K562 (cell line): ENCODE measurements at regions not wholly inside any gene's neighbourhood (a gene's known extent, or its start where the extent isn't known, plus 50 kb on each side); places are given as distances from the start of the nearest gene placed in this dataset.

ENCODE experiments used
- ATAC-seq: fragments of 200-7000 bp; cut with Tn5 transposase; 3 replicates; pipeline ENCODE4 v1.9.1; 2020; ENCODE audit warnings: moderate library complexity
- BruUV-seq: library from RNA; stranded (reverse); fragments of 400-500 nt; replicated peaks from 2 replicates; lab custom pipeline; 2021; lab: Mats Ljungman, UMichigan
- CTCF ChIA-PET: fragments of 300-600 bp; formaldehyde crosslinking; extraction: SDS; loops from one replicate; lab custom pipeline; 2021; ENCODE audit warnings: low intra/inter-chr PET ratio; lab: Yijun Ruan, JAX
- POLR2A ChIA-PET: fragments of 300-600, 350-650 bp; sonication (Branson Sonifier 250); formaldehyde crosslinking; extraction: SDS; loops from one replicate; lab custom pipeline; 2021; ENCODE audit warnings: antibody characterized with exemption, inconsistent platforms; lab: Yijun Ruan, JAX
- DNase-seq, 4 experiments: peaks; one replicate each; pipeline versions ENCODE4 v3.0.0 to v3.0.0-alpha.2; 2011 to 2018; ENCODE audit warnings: low spot score in 3 of 4, mixed read lengths in 3 of 4; ENCODE audit errors: extremely low read depth in 1 of 4
- FAIRE-seq: peaks from 2 replicates; lab custom pipeline; 2011; peaks lifted over from hg19 to GRCh38; lab: Jason Lieb, UNC
- H2AFZ ChIP-seq: 2 replicates; pipeline ENCODE4 v1.6.0; 2011; ENCODE audit warnings: low read depth, low read length, control low read depth, inconsistent platforms
- H3K27ac ChIP-seq: fragments of 200-600 bp; 3 replicates; pipeline ENCODE4 v1.8.0; 2011; ENCODE audit warnings: low read depth, mild to moderate bottlenecking, control low read depth, inconsistent platforms, low read length, moderate library complexity, mixed read lengths; ENCODE audit errors: extremely low read depth
- H3K27me3 ChIP-seq, 2 experiments: fragments of 300-600 bp in 1 of 2; 2 replicates in 1 of 2; 3 replicates in 1 of 2; pipeline versions ENCODE4 v1.6.0 to v1.8.0; 2011; ENCODE audit warnings: inconsistent platforms in 2 of 2, low read length in 2 of 2, mild to moderate bottlenecking in 1 of 2, mixed read lengths in 1 of 2, moderate library complexity in 1 of 2; ENCODE audit not compliant: control insufficient read depth in 2 of 2, insufficient read depth in 2 of 2
- H3K36me3 ChIP-seq: fragments of 300-600 bp; 3 replicates; pipeline ENCODE4 v1.8.0; 2011; ENCODE audit warnings: mild to moderate bottlenecking, low read length, inconsistent platforms; ENCODE audit not compliant: control insufficient read depth, insufficient read depth
- H3K4me1 ChIP-seq, 2 experiments: fragments of 200-600 bp in 1 of 2; replicated peaks in 1 of 2; 2 replicates in 1 of 2; 3 replicates in 1 of 2; pipeline versions ENCODE4 v1.5.1 to v1.8.0; 2011; ENCODE audit warnings: inconsistent platforms in 2 of 2, low read length in 2 of 2, mild to moderate bottlenecking in 1 of 2, mixed read lengths in 1 of 2, moderate library complexity in 1 of 2; ENCODE audit not compliant: control insufficient read depth in 2 of 2, insufficient read depth in 2 of 2
- H3K4me2 ChIP-seq: 2 replicates; pipeline ENCODE4 v1.6.1; 2011; ENCODE audit warnings: low read length, control low read depth, inconsistent platforms, mixed read lengths; ENCODE audit not compliant: insufficient read depth
- H3K4me3 ChIP-seq: fragments of 200-600 bp; sonication (generic), shearing (Covaris generic); 2 replicates; pipeline ENCODE4 v1.5.1; 2016; ENCODE audit warnings: control low read depth, inconsistent platforms
- H3K79me2 ChIP-seq: fragments of 200-600 bp; 3 replicates; pipeline ENCODE4 v1.8.0; 2011; ENCODE audit warnings: low read length, inconsistent platforms; ENCODE audit not compliant: control insufficient read depth, insufficient read depth
- H3K9ac ChIP-seq, 2 experiments: 2 replicates each; pipeline versions ENCODE4 v1.6.0 to v1.6.1; 2011; ENCODE audit warnings: low read depth in 2 of 2, low read length in 2 of 2, control low read depth in 1 of 2, inconsistent platforms in 1 of 2, mild to moderate bottlenecking in 1 of 2, mixed read lengths in 1 of 2; ENCODE audit not compliant: insufficient read depth in 1 of 2
- H3K9me1 ChIP-seq: one replicate; pipeline ENCODE4 v1.6.0; 2011; ENCODE audit warnings: inconsistent platforms, mild to moderate bottlenecking, low read length, moderate library complexity; ENCODE audit not compliant: control insufficient read depth, insufficient read depth
- H3K9me3 ChIP-seq: replicated peaks from 2 replicates; pipeline ENCODE4 v1.5.1; 2011; ENCODE audit warnings: low read depth, low read length, inconsistent platforms; ENCODE audit not compliant: control insufficient read depth, insufficient read depth
- H4K20me1 ChIP-seq: replicated peaks from 2 replicates; pipeline ENCODE4 v1.6.1; 2011; ENCODE audit warnings: low read length, inconsistent platforms, mixed read lengths; ENCODE audit not compliant: control insufficient read depth, insufficient read depth
- ARID2 ChIP-seq: fragments of 450-650 bp; IDR thresholded peaks from 2 replicates; pipeline ENCODE4 v1.6.1; 2017; ENCODE audit warnings: antibody characterized with exemption, mild to moderate bottlenecking
- BRF1 ChIP-seq: IDR thresholded peaks from 3 replicates; pipeline ENCODE4 v1.6.1; 2011; ENCODE audit warnings: borderline replicate concordance, mild to moderate bottlenecking; ENCODE audit not compliant: insufficient read length; ENCODE audit errors: extremely low read depth
- ELF2 ChIP-seq: fragments of 250-450 bp; sonication (Bioruptor Pico); IDR thresholded peaks from 2 replicates; pipeline ENCODE4 v1.5.0; 2021; ENCODE audit warnings: mild to moderate bottlenecking
- FUS ChIP-seq: fragments of 200-400 bp; formaldehyde crosslinking; optimal IDR thresholded peaks from 2 replicates; pipeline ENCODE3; 2017; ENCODE audit warnings: low read depth, low read length
- HES1 ChIP-seq: fragments of 450-650 bp; IDR thresholded peaks from 2 replicates; pipeline ENCODE4 v1.6.1; 2016; ENCODE audit warnings: low read depth, mild to moderate bottlenecking, moderate library complexity
- NFE2 ChIP-seq: IDR thresholded peaks from 2 replicates; pipeline ENCODE4 v1.6.1; 2014; ENCODE audit warnings: antibody characterized with exemption, low read depth
- POLR2AphosphoS5 ChIP-seq: IDR thresholded peaks from 2 replicates; pipeline ENCODE4 v1.6.1; 2011; ENCODE audit warnings: mild to moderate bottlenecking, low read depth, low read length, moderate library complexity; ENCODE audit not compliant: control insufficient read depth, insufficient read depth
- RFX1 ChIP-seq: fragments of 450-650 bp; IDR thresholded peaks from 2 replicates; pipeline ENCODE4 v1.6.1; 2016; ENCODE audit warnings: mild to moderate bottlenecking, moderate library complexity
- SIN3A ChIP-seq, 2 experiments: fragments of 150-350 bp in 1 of 2; IDR thresholded peaks; 2 replicates each; pipeline ENCODE4 v1.6.1; 2011 to 2016; ENCODE audit warnings: borderline replicate concordance in 2 of 2, low read depth in 2 of 2, low read length in 2 of 2, mild to moderate bottlenecking in 2 of 2, moderate library complexity in 2 of 2; ENCODE audit not compliant: control insufficient read depth in 1 of 2
- TARDBP ChIP-seq: fragments of 450-650 bp; IDR thresholded peaks from 2 replicates; pipeline ENCODE4 v1.6.1; 2016
- TGIF2 ChIP-seq: sonication (generic); formaldehyde crosslinking; IDR thresholded peaks from 2 replicates; pipeline ENCODE4 v1.8.1; 2022; ENCODE audit warnings: mild to moderate bottlenecking, missing genetic modification reagents, moderate library complexity
- WGBS: fragments of 100-300 bp; shearing (Covaris generic); methylation state at CpG from one replicate; pipeline ENCODE4 v1.1.6; 2016; ENCODE audit warnings: low coverage, mixed read lengths; ENCODE audit not compliant: insufficient coverage; ENCODE audit errors: missing lambda C conversion rate; 5-methylcytosine and 5-hydroxymethylcytosine counted together
- in situ Hi-C: fragments of 300-500 bp; cut with MboI; formaldehyde crosslinking; loops from 4 replicates; pipeline ENCODE4 v1.15.0; 2018; ENCODE audit warnings: inconsistent platforms, mixed read lengths
- intact Hi-C: fragments of 100-400 bp; cut with micrococcal nuclease; formaldehyde crosslinking; loops from 2 replicates; pipeline ENCODE4 v1.14.2; 2022
- TF ChIP-seq, protein P1 (sequence below): sonication (generic); IDR thresholded peaks from 2 replicates; pipeline ENCODE4 v1.6.1; 2016

DNA sequence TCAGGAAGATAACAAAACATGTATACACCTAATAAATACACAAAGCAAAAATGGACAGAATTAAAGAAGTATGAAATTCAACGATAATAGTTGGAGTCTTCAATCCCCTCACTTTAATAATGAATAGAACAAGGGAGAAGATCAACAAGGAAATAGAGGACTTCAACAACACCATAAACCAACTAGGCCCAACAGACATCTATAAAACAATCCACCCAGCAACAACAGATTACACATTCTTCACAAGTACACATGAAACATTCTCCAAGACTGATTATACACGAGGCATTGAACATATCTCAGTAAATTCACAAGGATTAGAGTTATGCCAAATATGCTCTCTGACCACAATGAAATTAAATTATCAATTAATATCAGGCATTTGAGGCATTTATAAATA lies 185.5 kb upstream of the NBEA start:
- no peak for ATAC-seq
- DNase-seq, result no peak
- no peaks in the 10 kb centered on the region for H3K4me1 ChIP-seq
- FAIRE-seq, result no peak
- no peak overlapping the region for H3K27ac ChIP-seq
- H3K9ac ChIP-seq, result no peak overlapping the region
- in situ Hi-C loops, result no loop called here
- no peaks in the 10 kb centered on the region for H3K9me1 ChIP-seq
- H3K9me3 ChIP-seq, result no peaks in the 10 kb centered on the region
- POLR2A ChIA-PET, result no interaction called here
- no peak overlapping the region for H3K4me2 ChIP-seq
- no TSS peak for BruUV-seq
- TF ChIP-seq POLR2AphosphoS5 (no peak), ELF2 (CRISPR knock-in tag) (no peak), BRF1 (no peak), FUS (no peak), HES1 (no peak), TGIF2 (no peak), RFX1 (no peak), ARID2 (no peak), NFE2 (no peak), TARDBP (no peak), SIN3A (IDR thresholded peaks at IDR 0.05; ENCODE audit: borderline replicate concordance in 2 of 2, control insufficient read depth in 1 of 2, low read depth in 2 of 2, low read length in 2 of 2) (no peak)
- TF ChIP-seq, protein P1, sequence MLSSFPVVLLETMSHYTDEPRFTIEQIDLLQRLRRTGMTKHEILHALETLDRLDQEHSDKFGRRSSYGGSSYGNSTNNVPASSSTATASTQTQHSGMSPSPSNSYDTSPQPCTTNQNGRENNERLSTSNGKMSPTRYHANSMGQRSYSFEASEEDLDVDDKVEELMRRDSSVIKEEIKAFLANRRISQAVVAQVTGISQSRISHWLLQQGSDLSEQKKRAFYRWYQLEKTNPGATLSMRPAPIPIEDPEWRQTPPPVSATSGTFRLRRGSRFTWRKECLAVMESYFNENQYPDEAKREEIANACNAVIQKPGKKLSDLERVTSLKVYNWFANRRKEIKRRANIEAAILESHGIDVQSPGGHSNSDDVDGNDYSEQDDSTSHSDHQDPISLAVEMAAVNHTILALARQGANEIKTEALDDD, result no peak
- no peaks in the 10 kb centered on the region for H3K79me2 ChIP-seq
- no peak overlapping the region for H2AFZ ChIP-seq
- no peaks in the 10 kb centered on the region for H4K20me1 ChIP-seq
- no peak overlapping the region for H3K4me3 ChIP-seq
- H3K27me3 ChIP-seq, result no peaks in the 10 kb centered on the region
- CTCF ChIA-PET, result no interaction called here
- WGBS, result 0% methylated on average over 2 of the region's 2 CpGs
- H3K36me3 ChIP-seq, result no peaks in the 10 kb centered on the region
- intact Hi-C loops, result no loop called here
